Central memory CD4-positive, alpha-beta T cell (primary cell): ENCODE measurements at regions not wholly inside any gene's neighbourhood (a gene's known extent, or its start where the extent isn't known, plus 50 kb on each side); places are given as distances from the start of the nearest gene placed in this dataset.

Source experiments
- DNase-seq: peaks from one replicate; pipeline ENCODE4 v3.0.0; 2022

GRCh38 chr9:106625259-106625789 lies 237.6 kb upstream of the ZNF462 start:
- no peak for DNase-seq

- no peak for DNase-seq
Observed at GRCh38 chr9:106626936-106627335, 236.0 kb upstream of the ZNF462 start.

GRCh38 chr9:106632621-106633020 lies 230.3 kb upstream of the ZNF462 start:
- DNase-seq = no peak

- DNase-seq = no peak
Observed at GRCh38 chr9:106634183-106634582, 228.8 kb upstream of the ZNF462 start.

- DNase-seq = no peak
Observed at GRCh38 chr9:106634641-106635040, 228.3 kb upstream of the ZNF462 start.

GRCh38 chr9:106637486-106637885 lies 225.5 kb upstream of the ZNF462 start:
- no peak for DNase-seq

GRCh38 chr9:106639873-106640568 lies 222.9 kb upstream of the ZNF462 start:
- DNase-seq = no peak

- no peak for DNase-seq
Observed at GRCh38 chr9:106643211-106643930, 219.6 kb upstream of the ZNF462 start.

GRCh38 chr9:106644661-106645060 lies 218.3 kb upstream of the ZNF462 start:
- DNase-seq = no peak

- DNase-seq = no peak
Observed at GRCh38 chr9:106648799-106649198, 214.2 kb upstream of the ZNF462 start.

GRCh38 chr9:106649664-106650063 lies 213.3 kb upstream of the ZNF462 start:
- no peak for DNase-seq

- no peak for DNase-seq
Observed at GRCh38 chr9:106653213-106653612, 209.8 kb upstream of the ZNF462 start.

GRCh38 chr9:106655966-106656365 lies 207.0 kb upstream of the ZNF462 start:
- no peak for DNase-seq

GRCh38 chr9:106657926-106658325 lies 205.0 kb upstream of the ZNF462 start:
- no peak for DNase-seq

GRCh38 chr9:106668534-106668933 lies 194.4 kb upstream of the ZNF462 start:
- no peak for DNase-seq

- DNase-seq = no peak
Observed at GRCh38 chr9:106669835-106670234, 193.1 kb upstream of the ZNF462 start.

GRCh38 chr9:106670418-106670817 lies 192.5 kb upstream of the ZNF462 start:
- no peak for DNase-seq

GRCh38 chr9:106675780-106676179 lies 187.2 kb upstream of the ZNF462 start:
- no peak for DNase-seq

- DNase-seq = no peak
Observed at GRCh38 chr9:106677374-106677773, 185.6 kb upstream of the ZNF462 start.

GRCh38 chr9:106677830-106678229 lies 185.1 kb upstream of the ZNF462 start:
- no peak for DNase-seq

GRCh38 chr9:106678273-106678672 lies 184.7 kb upstream of the ZNF462 start:
- DNase-seq = no peak

GRCh38 chr9:106682420-106682819 lies 180.5 kb upstream of the ZNF462 start:
- DNase-seq = no peak

- DNase-seq = no peak
Observed at GRCh38 chr9:106683454-106683853, 179.5 kb upstream of the ZNF462 start.
